NCI-H510A (cell line): ENCODE measurements at regions not wholly inside any gene's neighbourhood (a gene's known extent, or its start where the extent isn't known, plus 50 kb on each side); places are given as distances from the start of the nearest gene placed in this dataset.

Experiments
- DNase-seq: peaks from one replicate; lab custom pipeline; 2025; lab: John Stamatoyannopoulos, UW

GRCh38 chr13:52975969-52976368 lies 52.6 kb upstream of the OLFM4 start:
- DNase-seq = no peak

GRCh38 chr13:52975161-52975560 lies 53.5 kb upstream of the OLFM4 start:
- DNase-seq = no peak

- no peak for DNase-seq
These were observed 53.9 kb upstream of the OLFM4 start for GRCh38 chr13:52974711-52975110.

GRCh38 chr13:52969373-52969772 lies 59.2 kb upstream of the OLFM4 start:
- DNase-seq = no peak

- peak; percentile 73 for DNase-seq
These were observed 60.4 kb upstream of the OLFM4 start for GRCh38 chr13:52968074-52968700.

GRCh38 chr13:52961987-52962386 lies 66.6 kb upstream of the OLFM4 start:
- no peak for DNase-seq

- DNase-seq = no peak
These were observed 67.2 kb upstream of the OLFM4 start for GRCh38 chr13:52961256-52961910.

- DNase-seq = no peak
These were observed 73.1 kb upstream of the OLFM4 start for GRCh38 chr13:52955472-52955874.

GRCh38 chr13:52954838-52955237 lies 73.8 kb upstream of the OLFM4 start:
- no peak for DNase-seq

GRCh38 chr13:52950436-52950956 lies 78.1 kb upstream of the OLFM4 start:
- DNase-seq = no peak

- DNase-seq = no peak
These were observed 78.9 kb upstream of the OLFM4 start for GRCh38 chr13:52949742-52950141.

GRCh38 chr13:52949044-52949443 lies 79.6 kb upstream of the OLFM4 start:
- no peak for DNase-seq

- no peak for DNase-seq
These were observed 80.7 kb upstream of the OLFM4 start for GRCh38 chr13:52947921-52948373.

GRCh38 chr13:52945348-52945747 lies 83.3 kb upstream of the OLFM4 start:
- DNase-seq = no peak

- DNase-seq = no peak
These were observed 83.9 kb upstream of the OLFM4 start for GRCh38 chr13:52944697-52945096.

- DNase-seq = no peak
These were observed 89.6 kb upstream of the PCDH8 start for GRCh38 chr13:52938065-52938464.

- no peak for DNase-seq
These were observed 88.4 kb upstream of the PCDH8 start for GRCh38 chr13:52936806-52937205.

GRCh38 chr13:52934258-52934657 lies 85.8 kb upstream of the PCDH8 start:
- no peak for DNase-seq

- DNase-seq = no peak
These were observed 85.2 kb upstream of the PCDH8 start for GRCh38 chr13:52933547-52934210.

- DNase-seq = no peak
These were observed 84.7 kb upstream of the PCDH8 start for GRCh38 chr13:52933099-52933498.

GRCh38 chr13:52932649-52933048 lies 84.2 kb upstream of the PCDH8 start:
- DNase-seq = no peak

GRCh38 chr13:52931539-52932431 lies 83.3 kb upstream of the PCDH8 start:
- DNase-seq = no peak
